Tibial nerve (tissue), 4 donors: ENCODE measurements at regions not wholly inside any gene's neighbourhood (a gene's known extent, or its start where the extent isn't known, plus 50 kb on each side); places are given as distances from the start of the nearest gene placed in this dataset.
"Not testable (repeated sequence)": the region's sequence is repeated elsewhere in the genome, so short reads cannot be mapped to it uniquely, and the experiment has no call there.

ENCODE experiments used
- DNase-seq, 2 donors: peaks; one replicate each; pipeline ENCODE4 v3.0.0-alpha.2; 2019; ENCODE audit warnings: low spot score in 2 of 2
- H3K27ac ChIP-seq, 4 donors: fragments of 200-600 bp; sonication (generic) in 3 of 4; one replicate each; pipeline ENCODE4 v1.5.1; 2017 to 2019; ENCODE audit warnings: mild to moderate bottlenecking in 1 of 4
- H3K27me3 ChIP-seq, 2 donors: fragments of 200-600 bp; sonication (generic) in 1 of 2; one replicate each; pipeline versions ENCODE4 v1.5.1 to v1.6.0; 2017 to 2019
- H3K36me3 ChIP-seq, 3 donors: fragments of 200-600 bp; sonication (generic); one replicate each; pipeline ENCODE4 v1.5.1; 2018 to 2019
- H3K4me1 ChIP-seq, 4 donors: fragments of 200-600 bp; sonication (generic) in 3 of 4; one replicate each; pipeline ENCODE4 v1.5.1; 2017 to 2019
- H3K4me3 ChIP-seq, 4 donors: fragments of 200-600 bp; sonication (generic) in 3 of 4; one replicate each; pipeline ENCODE4 v1.5.1; 2017 to 2019; ENCODE audit warnings: mild to moderate bottlenecking in 1 of 4, moderate library complexity in 1 of 4
- H3K9me3 ChIP-seq, 4 donors: fragments of 200-600 bp; sonication (generic) in 3 of 4; one replicate each; pipeline ENCODE4 v1.5.1; 2017 to 2019
- EP300 ChIP-seq, 2 donors: sonication (generic); formaldehyde crosslinking; IDR thresholded peaks; one replicate each; pipeline ENCODE4 v1.6.1; 2017; ENCODE audit warnings: antibody characterized with exemption in 2 of 2, mild to moderate bottlenecking in 1 of 2
- POLR2A ChIP-seq, 2 donors: fragments of 450-650 bp; IDR thresholded peaks; one replicate each; pipeline ENCODE4 v1.6.1; 2017; ENCODE audit warnings: antibody characterized with exemption in 2 of 2, mild to moderate bottlenecking in 2 of 2, moderate library complexity in 2 of 2
- WGBS, 2 donors: methylation state at CpG; one replicate each; pipeline ENCODE4 v1.1.5; 2018; 5-methylcytosine and 5-hydroxymethylcytosine counted together
- TF ChIP-seq, protein P1 (sequence below), 5 experiments: fragments of 200-600 bp in 3 of 5; fragments of 450-650 bp in 2 of 5; sonication (generic) in 3 of 5; IDR thresholded peaks; one replicate each; pipeline ENCODE4 v1.5.1; 2016 to 2019; ENCODE audit warnings: antibody characterized with exemption in 5 of 5, mild to moderate bottlenecking in 3 of 5, moderate library complexity in 2 of 5

DNA sequence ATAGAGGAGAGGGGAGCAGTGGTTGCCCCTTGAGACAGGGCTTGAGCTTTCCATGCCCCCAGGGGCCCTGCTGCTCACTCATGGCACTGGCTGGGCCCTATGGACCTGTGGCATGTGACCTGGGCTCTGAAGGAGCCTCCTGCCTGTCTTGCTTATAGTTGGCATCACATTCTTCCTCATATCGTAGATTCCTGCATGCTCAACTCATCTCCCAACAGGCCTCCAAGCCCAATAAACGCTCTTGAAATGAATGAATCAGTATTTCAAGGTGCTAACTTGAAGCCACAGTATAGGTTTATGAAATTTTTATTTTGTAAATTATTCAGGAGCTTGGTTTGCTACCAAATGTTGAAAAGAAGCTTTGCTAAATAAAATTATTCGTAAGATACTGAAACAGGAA lies 93.3 kb upstream of the SLC7A14 start:
- no peak overlapping the region for H3K27ac ChIP-seq
- 88 to 90% methylated on average over 3 of the region's 3 CpGs for WGBS, 2 donors
- TF ChIP-seq EP300 (IDR thresholded peaks at IDR 0.05) (no peak), POLR2A (IDR thresholded peaks at IDR 0.05) (no peak)
- TF ChIP-seq, protein P1, sequence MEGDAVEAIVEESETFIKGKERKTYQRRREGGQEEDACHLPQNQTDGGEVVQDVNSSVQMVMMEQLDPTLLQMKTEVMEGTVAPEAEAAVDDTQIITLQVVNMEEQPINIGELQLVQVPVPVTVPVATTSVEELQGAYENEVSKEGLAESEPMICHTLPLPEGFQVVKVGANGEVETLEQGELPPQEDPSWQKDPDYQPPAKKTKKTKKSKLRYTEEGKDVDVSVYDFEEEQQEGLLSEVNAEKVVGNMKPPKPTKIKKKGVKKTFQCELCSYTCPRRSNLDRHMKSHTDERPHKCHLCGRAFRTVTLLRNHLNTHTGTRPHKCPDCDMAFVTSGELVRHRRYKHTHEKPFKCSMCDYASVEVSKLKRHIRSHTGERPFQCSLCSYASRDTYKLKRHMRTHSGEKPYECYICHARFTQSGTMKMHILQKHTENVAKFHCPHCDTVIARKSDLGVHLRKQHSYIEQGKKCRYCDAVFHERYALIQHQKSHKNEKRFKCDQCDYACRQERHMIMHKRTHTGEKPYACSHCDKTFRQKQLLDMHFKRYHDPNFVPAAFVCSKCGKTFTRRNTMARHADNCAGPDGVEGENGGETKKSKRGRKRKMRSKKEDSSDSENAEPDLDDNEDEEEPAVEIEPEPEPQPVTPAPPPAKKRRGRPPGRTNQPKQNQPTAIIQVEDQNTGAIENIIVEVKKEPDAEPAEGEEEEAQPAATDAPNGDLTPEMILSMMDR (IDR thresholded peaks at IDR 0.05), result no peak
- no peaks in the 10 kb centered on the region for H3K9me3 ChIP-seq
- H3K4me1 ChIP-seq, result no peaks in the 10 kb centered on the region
- no peak for DNase-seq
- H3K4me3 ChIP-seq, result no peak overlapping the region
- no peaks in the 10 kb centered on the region for H3K27me3 ChIP-seq
- no peaks in the 10 kb centered on the region for H3K36me3 ChIP-seq

DNA sequence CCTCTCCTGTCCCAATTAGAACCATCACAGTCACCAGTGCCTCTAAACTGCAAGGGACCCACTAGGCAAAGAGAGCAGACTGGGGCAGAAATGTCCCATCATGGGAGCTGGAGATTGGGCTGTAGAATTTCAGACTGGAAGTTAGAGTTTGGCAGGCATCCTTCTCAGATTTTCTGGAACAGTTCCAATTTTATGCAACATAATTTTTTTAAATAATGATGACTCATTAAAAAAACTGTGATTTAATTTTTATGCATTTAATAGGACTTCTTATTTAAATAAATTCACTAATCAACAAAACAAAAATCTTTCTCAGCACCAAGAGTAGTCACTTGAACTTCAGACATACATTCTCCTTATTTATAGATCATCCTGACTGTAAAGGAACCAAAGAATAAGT lies 84.6 kb upstream of the SLC7A14 start:
- Histone ChIP-seq H3K4me1 (no peaks in the 10 kb centered on the region), H3K36me3 (no peaks in the 10 kb centered on the region)

DNA sequence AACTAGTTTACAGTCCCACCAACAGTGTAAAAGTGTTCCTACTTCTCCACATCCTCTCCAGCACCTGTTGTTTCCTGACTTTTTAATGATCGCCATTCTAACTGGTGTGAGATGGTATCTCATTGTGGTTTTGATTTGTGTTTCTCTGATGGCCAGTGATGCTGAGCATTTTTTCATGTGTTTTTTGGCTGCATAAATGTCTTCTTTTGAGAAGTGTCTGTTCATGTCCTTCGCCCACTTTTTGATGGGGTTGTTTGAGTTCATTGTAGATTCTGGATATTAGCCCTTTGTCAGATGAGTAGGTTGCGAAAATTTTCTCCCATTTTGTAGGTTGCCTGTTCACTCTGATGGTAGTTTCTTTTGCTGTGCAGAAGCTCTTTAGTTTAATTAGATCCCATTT lies 77.1 kb upstream of the SLC7A14 start:
- H3K27ac ChIP-seq, H3K36me3 ChIP-seq, DNase-seq, H3K4me1 ChIP-seq, H3K4me3 ChIP-seq, H3K9me3 ChIP-seq, H3K27me3 ChIP-seq: not testable (repeated sequence)
- WGBS, 2 donors, result 93 to 100% methylated on average over 3 of the region's 3 CpGs

More for the DNA sequence above, 84.6 kb upstream of the SLC7A14 start:
- Histone ChIP-seq H3K9me3 (peaks cover 0 to 11% (median 0%) of the 10 kb centered on the region in 4 donors), H3K27ac (no peak overlapping the region), H3K27me3 (no peaks in the 10 kb centered on the region), H3K4me3 (no peak overlapping the region)
- no peak for DNase-seq
- TF ChIP-seq EP300 (IDR thresholded peaks at IDR 0.05), result no peak
- TF ChIP-seq, protein P1 (IDR thresholded peaks at IDR 0.05), result no peak

DNA sequence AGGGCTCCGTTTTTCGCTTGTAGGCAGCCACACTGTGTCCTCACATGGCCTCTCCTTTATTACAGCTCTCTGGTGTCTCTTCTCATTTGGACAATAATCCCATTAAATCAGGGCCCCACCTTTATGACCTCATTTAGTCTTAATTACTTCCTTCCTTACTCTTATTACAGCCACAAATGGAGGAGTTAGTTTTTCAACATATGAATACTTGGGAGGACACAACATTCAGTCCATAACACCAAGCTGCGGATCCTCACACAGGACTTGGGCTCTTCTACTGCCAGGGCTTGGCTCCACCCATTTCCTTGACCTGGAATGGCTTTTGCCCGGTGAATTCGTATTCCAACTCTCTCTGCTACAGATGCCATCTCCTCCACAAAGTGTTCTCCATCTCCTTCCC lies 74.3 kb upstream of the SLC7A14 start:
- H3K4me3 ChIP-seq, result no peak overlapping the region
- WGBS, 2 donors, result 44 to 61% methylated on average over 5 of the region's 5 CpGs
- no peaks in the 10 kb centered on the region for H3K27me3 ChIP-seq
- no peaks in the 10 kb centered on the region for H3K4me1 ChIP-seq
- H3K27ac ChIP-seq, result no peak overlapping the region
- TF ChIP-seq EP300 (IDR thresholded peaks at IDR 0.05) (no peak), POLR2A (IDR thresholded peaks at IDR 0.05) (no peak)
- TF ChIP-seq, protein P1 (IDR thresholded peaks at IDR 0.05), result no peak
- no peaks in the 10 kb centered on the region for H3K36me3 ChIP-seq
- peaks cover 0 to 3% (median 0%) of the 10 kb centered on the region in 4 donors for H3K9me3 ChIP-seq
- no peak for DNase-seq

DNA sequence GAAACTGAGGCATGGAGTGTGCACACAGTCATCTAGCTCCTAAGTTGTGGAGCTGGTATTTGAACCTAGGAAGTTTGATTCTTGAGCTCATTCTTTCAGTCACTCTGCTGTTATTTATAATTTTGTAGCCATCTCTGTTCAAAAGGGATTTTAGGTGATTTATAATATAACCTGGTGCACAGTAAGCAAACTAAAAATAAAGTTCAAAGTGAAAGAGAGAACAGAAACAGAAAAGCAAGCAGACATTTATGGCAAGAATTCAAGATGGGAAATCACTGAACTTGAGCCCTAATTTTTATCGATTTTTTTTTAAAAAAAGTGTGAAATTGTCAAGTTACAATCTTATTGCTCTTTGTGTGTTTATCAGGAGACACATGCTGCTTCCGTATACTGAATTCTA lies 71.4 kb upstream of the SLC7A14 start:
- TF ChIP-seq EP300 (IDR thresholded peaks at IDR 0.05), result no peak
- TF ChIP-seq, protein P1 (IDR thresholded peaks at IDR 0.05), result no peak
- TF ChIP-seq POLR2A (IDR thresholded peaks at IDR 0.05), result no peak
- Histone ChIP-seq H3K27me3 (no peaks in the 10 kb centered on the region), H3K27ac (no peak overlapping the region), H3K36me3 (no peaks in the 10 kb centered on the region), H3K4me1 (no peaks in the 10 kb centered on the region), H3K4me3 (no peak overlapping the region), H3K9me3 (no peaks in the 10 kb centered on the region)
- no peak for DNase-seq
- 90 to 92% methylated on average over 2 of the region's 2 CpGs for WGBS, 2 donors

DNA sequence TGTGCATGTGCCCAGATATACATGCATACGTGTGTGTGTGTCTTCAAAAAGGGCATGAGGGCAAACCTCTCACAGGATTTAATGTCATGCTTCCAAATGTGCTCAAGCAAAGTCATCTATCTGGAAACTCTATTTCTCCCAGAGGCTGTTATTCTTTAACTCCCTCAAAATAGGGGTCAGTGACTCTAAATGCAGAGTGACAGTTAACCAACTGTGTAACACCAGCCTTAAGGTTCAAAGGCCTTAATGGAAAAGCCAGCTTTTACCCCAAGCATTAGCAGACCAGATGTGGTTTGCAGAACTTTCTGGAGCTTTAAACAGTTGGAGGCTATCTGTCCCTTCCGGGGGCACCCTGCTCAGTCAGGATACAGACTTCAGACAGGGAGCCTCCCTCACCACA lies 70.4 kb upstream of the SLC7A14 start:
- H3K4me1 ChIP-seq, result no peaks in the 10 kb centered on the region
- TF ChIP-seq, protein P1 (IDR thresholded peaks at IDR 0.05), result no peak
- TF ChIP-seq EP300 (IDR thresholded peaks at IDR 0.05), result no peak
- TF ChIP-seq POLR2A (IDR thresholded peaks at IDR 0.05), result no peak
- no peaks in the 10 kb centered on the region for H3K9me3 ChIP-seq
- H3K36me3 ChIP-seq, result no peaks in the 10 kb centered on the region
- DNase-seq, result no peak
- H3K27me3 ChIP-seq, result no peaks in the 10 kb centered on the region
- no peak overlapping the region for H3K4me3 ChIP-seq
- 68 to 88% methylated on average over 2 of the region's 2 CpGs for WGBS, 2 donors
- H3K27ac ChIP-seq, result no peak overlapping the region
